Suprapubic skin (tissue), 4 donors: ENCODE measurements at regions not wholly inside any gene's neighbourhood (a gene's known extent, or its start where the extent isn't known, plus 50 kb on each side); places are given as distances from the start of the nearest gene placed in this dataset.

Source experiments
- CTCF ChIP-seq, 2 donors: fragments of 200-600 bp in 1 of 2; fragments of 450-650 bp in 1 of 2; sonication (generic) in 1 of 2; IDR thresholded peaks; one replicate each; pipeline ENCODE4 v1.5.1; 2016 to 2019; ENCODE audit warnings: antibody characterized with exemption in 2 of 2, mild to moderate bottlenecking in 1 of 2, moderate library complexity in 1 of 2
- EP300 ChIP-seq: sonication (generic); formaldehyde crosslinking; IDR thresholded peaks from one replicate; pipeline ENCODE4 v1.6.1; 2017; ENCODE audit warnings: antibody characterized with exemption
- POLR2A ChIP-seq, 2 donors: fragments of 450-650 bp; IDR thresholded peaks; one replicate each; pipeline ENCODE4 v1.6.1; 2017; ENCODE audit warnings: antibody characterized with exemption in 2 of 2, mild to moderate bottlenecking in 2 of 2, moderate library complexity in 2 of 2
- POLR2AphosphoS5 ChIP-seq, 3 donors: sonication (generic); formaldehyde crosslinking; IDR thresholded peaks; one replicate each; pipeline ENCODE4 v1.6.1; 2017; ENCODE audit warnings: antibody characterized with exemption in 3 of 3

- TF ChIP-seq CTCF (IDR thresholded peaks at IDR 0.05): no peak
- TF ChIP-seq POLR2AphosphoS5 (IDR thresholded peaks at IDR 0.05): no peak
- no peak for TF ChIP-seq EP300
- TF ChIP-seq POLR2A (IDR thresholded peaks at IDR 0.05): no peak
These were observed 199.6 kb downstream of the YTHDC2 start for GRCh38 chr5:113713051-113713450.
